Tibial nerve (tissue), 4 donors: ENCODE measurements at regions not wholly inside any gene's neighbourhood (a gene's known extent, or its start where the extent isn't known, plus 50 kb on each side); places are given as distances from the start of the nearest gene placed in this dataset.

Source experiments
- DNase-seq, 2 donors: peaks; one replicate each; pipeline ENCODE4 v3.0.0-alpha.2; 2019; ENCODE audit warnings: low spot score in 2 of 2
- H3K27ac ChIP-seq, 4 donors: fragments of 200-600 bp; sonication (generic) in 3 of 4; one replicate each; pipeline ENCODE4 v1.5.1; 2017 to 2019; ENCODE audit warnings: mild to moderate bottlenecking in 1 of 4
- H3K27me3 ChIP-seq, 2 donors: fragments of 200-600 bp; sonication (generic) in 1 of 2; one replicate each; pipeline versions ENCODE4 v1.5.1 to v1.6.0; 2017 to 2019
- H3K36me3 ChIP-seq, 3 donors: fragments of 200-600 bp; sonication (generic); one replicate each; pipeline ENCODE4 v1.5.1; 2018 to 2019
- H3K4me1 ChIP-seq, 4 donors: fragments of 200-600 bp; sonication (generic) in 3 of 4; one replicate each; pipeline ENCODE4 v1.5.1; 2017 to 2019
- H3K4me3 ChIP-seq, 4 donors: fragments of 200-600 bp; sonication (generic) in 3 of 4; one replicate each; pipeline ENCODE4 v1.5.1; 2017 to 2019; ENCODE audit warnings: mild to moderate bottlenecking in 1 of 4, moderate library complexity in 1 of 4
- H3K9me3 ChIP-seq, 4 donors: fragments of 200-600 bp; sonication (generic) in 3 of 4; one replicate each; pipeline ENCODE4 v1.5.1; 2017 to 2019
- EP300 ChIP-seq, 2 donors: sonication (generic); formaldehyde crosslinking; IDR thresholded peaks; one replicate each; pipeline ENCODE4 v1.6.1; 2017; ENCODE audit warnings: antibody characterized with exemption in 2 of 2, mild to moderate bottlenecking in 1 of 2
- POLR2A ChIP-seq, 2 donors: fragments of 450-650 bp; IDR thresholded peaks; one replicate each; pipeline ENCODE4 v1.6.1; 2017; ENCODE audit warnings: antibody characterized with exemption in 2 of 2, mild to moderate bottlenecking in 2 of 2, moderate library complexity in 2 of 2
- WGBS, 2 donors: methylation state at CpG; one replicate each; pipeline ENCODE4 v1.1.5; 2018; 5-methylcytosine and 5-hydroxymethylcytosine counted together
- TF ChIP-seq, protein P1 (sequence below), 5 experiments: fragments of 200-600 bp in 3 of 5; fragments of 450-650 bp in 2 of 5; sonication (generic) in 3 of 5; IDR thresholded peaks; one replicate each; pipeline ENCODE4 v1.5.1; 2016 to 2019; ENCODE audit warnings: antibody characterized with exemption in 5 of 5, mild to moderate bottlenecking in 3 of 5, moderate library complexity in 2 of 5

- no peaks in the 10 kb centered on the region for H3K4me1 ChIP-seq
- no peaks in the 10 kb centered on the region for H3K27me3 ChIP-seq
- DNase-seq = no peak
- no peak for TF ChIP-seq POLR2A (IDR thresholded peaks at IDR 0.05)
- TF ChIP-seq, protein P1, sequence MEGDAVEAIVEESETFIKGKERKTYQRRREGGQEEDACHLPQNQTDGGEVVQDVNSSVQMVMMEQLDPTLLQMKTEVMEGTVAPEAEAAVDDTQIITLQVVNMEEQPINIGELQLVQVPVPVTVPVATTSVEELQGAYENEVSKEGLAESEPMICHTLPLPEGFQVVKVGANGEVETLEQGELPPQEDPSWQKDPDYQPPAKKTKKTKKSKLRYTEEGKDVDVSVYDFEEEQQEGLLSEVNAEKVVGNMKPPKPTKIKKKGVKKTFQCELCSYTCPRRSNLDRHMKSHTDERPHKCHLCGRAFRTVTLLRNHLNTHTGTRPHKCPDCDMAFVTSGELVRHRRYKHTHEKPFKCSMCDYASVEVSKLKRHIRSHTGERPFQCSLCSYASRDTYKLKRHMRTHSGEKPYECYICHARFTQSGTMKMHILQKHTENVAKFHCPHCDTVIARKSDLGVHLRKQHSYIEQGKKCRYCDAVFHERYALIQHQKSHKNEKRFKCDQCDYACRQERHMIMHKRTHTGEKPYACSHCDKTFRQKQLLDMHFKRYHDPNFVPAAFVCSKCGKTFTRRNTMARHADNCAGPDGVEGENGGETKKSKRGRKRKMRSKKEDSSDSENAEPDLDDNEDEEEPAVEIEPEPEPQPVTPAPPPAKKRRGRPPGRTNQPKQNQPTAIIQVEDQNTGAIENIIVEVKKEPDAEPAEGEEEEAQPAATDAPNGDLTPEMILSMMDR (IDR thresholded peaks at IDR 0.05) = no peak
- TF ChIP-seq EP300 (IDR thresholded peaks at IDR 0.05) = no peak
- peaks cover 0 to 12% (median 0%) of the 10 kb centered on the region in 4 donors for H3K9me3 ChIP-seq
- 79 to 81% methylated on average over 6 of the region's 6 CpGs for WGBS, 2 donors
- H3K36me3 ChIP-seq = no peaks in the 10 kb centered on the region
- H3K27ac ChIP-seq = no peak overlapping the region
- no peak overlapping the region for H3K4me3 ChIP-seq
These were observed 661.0 kb upstream of the C9orf72 start for GRCh38 chr9:28234133-28234893.

DNA sequence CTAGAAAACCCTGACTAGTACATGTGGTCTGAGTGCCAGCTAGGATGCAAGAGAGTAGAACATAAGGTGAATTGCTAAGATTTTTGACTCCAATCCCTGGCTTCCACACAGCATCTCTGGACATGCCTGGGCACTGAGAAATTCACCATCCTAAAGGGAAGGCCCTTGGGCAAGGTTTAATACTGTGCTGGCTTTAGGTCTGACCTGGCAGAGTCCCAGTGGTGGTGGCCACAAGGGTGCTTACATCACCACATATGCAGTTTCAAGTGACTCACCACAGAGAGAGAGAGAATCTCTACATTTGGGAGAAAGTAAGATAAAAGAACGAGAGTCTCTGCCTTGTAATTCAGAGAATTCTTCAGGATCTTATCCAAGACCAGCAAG lies 661.6 kb upstream of the C9orf72 start:
- Histone ChIP-seq H3K27me3 (no peaks in the 10 kb centered on the region), H3K4me1 (no peaks in the 10 kb centered on the region), H3K9me3 (peaks cover 0 to 18% (median 0%) of the 10 kb centered on the region in 4 donors), H3K4me3 (no peak overlapping the region), H3K27ac (no peak overlapping the region), H3K36me3 (no peaks in the 10 kb centered on the region)
- TF ChIP-seq EP300 (IDR thresholded peaks at IDR 0.05) = no peak
- no peak for TF ChIP-seq POLR2A (IDR thresholded peaks at IDR 0.05)
- TF ChIP-seq, protein P1 (IDR thresholded peaks at IDR 0.05) = no peak
- WGBS, 2 donors = 42 to 66% methylated on average over 1 of the region's 1 CpG
- DNase-seq = no peak

DNA sequence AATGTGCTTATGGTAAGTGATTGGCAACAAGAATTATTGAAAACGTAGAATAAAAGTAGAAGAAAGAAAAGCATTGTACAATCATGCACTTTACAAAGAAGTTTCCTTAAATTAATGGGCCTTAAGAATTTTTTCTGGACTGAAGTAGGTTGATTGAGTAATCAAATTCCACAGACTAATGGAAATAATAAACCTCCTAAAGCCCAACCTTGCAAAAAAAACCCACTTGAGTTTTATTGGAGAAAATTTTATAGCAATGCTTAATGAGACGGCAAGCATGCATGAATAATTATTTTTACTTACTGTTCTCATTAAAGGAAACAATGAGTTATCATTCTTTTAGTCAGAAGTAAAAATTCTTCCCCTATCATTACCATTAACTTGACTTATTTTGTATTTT lies 676.1 kb upstream of the C9orf72 start:
- Histone ChIP-seq H3K36me3 (no peaks in the 10 kb centered on the region), H3K27ac (no peak overlapping the region), H3K9me3 (peaks cover 0 to 7% (median 0%) of the 10 kb centered on the region in 4 donors), H3K4me1 (no peaks in the 10 kb centered on the region), H3K27me3 (no peaks in the 10 kb centered on the region), H3K4me3 (no peak overlapping the region)
- 28 to 33% methylated on average over 2 of the region's 2 CpGs for WGBS, 2 donors
- TF ChIP-seq EP300 (IDR thresholded peaks at IDR 0.05) = no peak
- TF ChIP-seq, protein P1 (IDR thresholded peaks at IDR 0.05) = no peak
- no peak for TF ChIP-seq POLR2A (IDR thresholded peaks at IDR 0.05)
- no peak for DNase-seq

DNA sequence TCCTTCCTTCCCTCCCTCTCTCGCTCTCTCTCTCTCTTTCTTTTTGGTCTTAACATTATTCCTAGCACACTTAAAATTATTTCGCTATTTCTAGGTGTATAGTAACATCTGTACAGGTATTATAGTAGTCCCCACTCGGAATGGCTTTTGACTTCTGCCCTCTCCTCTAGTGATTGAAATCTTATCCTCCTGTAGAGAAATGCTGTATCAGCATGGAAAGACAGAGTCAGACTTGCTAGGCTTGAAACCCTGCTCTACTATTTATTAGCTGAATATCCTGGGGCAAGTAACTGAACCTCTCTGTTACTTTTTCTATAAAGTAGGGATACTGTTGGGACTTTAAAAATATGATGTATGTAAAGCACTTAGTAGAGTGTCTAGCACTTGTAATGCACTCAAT lies 681.9 kb upstream of the C9orf72 start:
- Histone ChIP-seq H3K27me3 (no peaks in the 10 kb centered on the region), H3K36me3 (no peaks in the 10 kb centered on the region), H3K4me1 (no peaks in the 10 kb centered on the region), H3K4me3 (no peak overlapping the region), H3K9me3 (no peaks in the 10 kb centered on the region), H3K27ac (no peak overlapping the region)
- 83 to 88% methylated on average over 3 of the region's 3 CpGs for WGBS, 2 donors
- DNase-seq = no peak
- TF ChIP-seq EP300 (IDR thresholded peaks at IDR 0.05) (no peak), POLR2A (IDR thresholded peaks at IDR 0.05) (no peak)
- TF ChIP-seq, protein P1 (IDR thresholded peaks at IDR 0.05) = no peak

DNA sequence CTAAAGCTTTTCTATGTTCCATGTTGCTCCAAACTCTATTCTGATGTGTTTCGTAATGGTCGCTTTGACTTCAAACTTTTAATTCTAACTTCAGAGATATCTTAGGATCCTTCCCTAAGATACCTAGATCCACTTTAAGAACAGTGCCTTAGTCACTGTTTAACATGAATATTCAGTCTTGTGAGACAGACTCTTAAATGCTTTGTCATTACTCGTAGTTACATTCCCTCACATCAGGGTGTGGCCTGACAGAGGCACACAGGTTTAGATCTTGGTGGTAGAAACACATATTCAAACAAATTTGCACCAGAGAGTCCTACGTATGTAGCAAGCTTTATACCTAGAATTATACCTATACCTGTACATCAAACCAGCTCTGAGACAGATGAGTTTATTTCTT lies 687.0 kb upstream of the C9orf72 start:
- Histone ChIP-seq H3K4me1 (no peaks in the 10 kb centered on the region), H3K4me3 (no peak overlapping the region), H3K27ac (no peak overlapping the region), H3K36me3 (no peaks in the 10 kb centered on the region), H3K9me3 (no peaks in the 10 kb centered on the region), H3K27me3 (no peaks in the 10 kb centered on the region)
- TF ChIP-seq, protein P1 (IDR thresholded peaks at IDR 0.05) = no peak
- TF ChIP-seq POLR2A (IDR thresholded peaks at IDR 0.05) = no peak
- WGBS, 2 donors = 91 to 98% methylated on average over 4 of the region's 4 CpGs
- no peak for DNase-seq
